MV-4-11 (cell line): ENCODE measurements at regions not wholly inside any gene's neighbourhood (a gene's known extent, or its start where the extent isn't known, plus 50 kb on each side); places are given as distances from the start of the nearest gene placed in this dataset.

Source experiments
- DNase-seq: peaks from one replicate; lab custom pipeline; 2025; lab: John Stamatoyannopoulos, UW

DNA sequence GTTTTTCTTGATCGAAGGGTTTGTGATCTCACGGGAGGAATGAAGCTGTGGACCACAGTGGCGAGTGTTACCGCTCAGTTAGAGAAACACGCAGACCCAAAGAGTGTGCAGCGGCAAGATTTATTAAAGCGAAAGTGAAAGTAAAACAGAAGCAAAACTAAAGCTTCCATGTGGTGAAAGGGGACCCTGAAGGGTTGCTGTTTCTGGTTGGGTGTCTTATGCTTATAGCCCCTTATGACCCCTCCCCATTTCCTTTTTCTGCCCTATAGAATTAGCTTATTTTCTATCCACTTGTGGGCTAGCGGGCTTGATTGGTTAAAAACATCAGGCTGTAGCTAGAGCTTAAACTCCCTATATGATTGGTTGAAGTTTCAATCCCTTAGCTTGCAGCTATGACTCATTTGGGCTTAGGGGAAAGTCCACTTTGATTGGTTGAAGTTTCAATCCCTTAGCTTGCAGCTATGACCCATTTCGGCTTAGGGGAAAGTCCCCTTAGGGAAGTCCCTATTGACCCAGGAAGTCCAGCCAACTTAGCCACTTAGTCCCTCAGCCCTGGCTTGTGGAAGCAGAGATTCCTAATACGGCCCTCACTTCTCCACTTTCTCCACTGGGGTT, 171.2 kb upstream of the NWD2 start:
- no peak for DNase-seq

DNA sequence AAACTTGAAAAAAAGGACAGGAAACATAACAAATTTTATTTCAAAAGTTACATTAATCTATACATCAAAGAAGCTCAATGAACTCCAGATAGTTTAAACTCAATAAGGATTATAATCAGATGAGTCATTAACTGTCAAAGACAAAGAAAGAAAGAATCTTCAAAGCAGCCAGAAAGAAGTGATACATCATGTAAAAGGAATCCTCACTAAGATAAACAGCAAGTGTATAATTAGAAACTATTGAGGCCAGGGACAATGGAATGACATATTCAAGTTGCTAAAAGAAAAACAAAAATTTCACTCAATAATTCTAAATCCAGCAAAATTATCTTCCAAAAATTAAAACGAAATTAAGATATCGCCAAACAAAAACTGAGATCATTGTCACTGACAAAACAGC, 161.6 kb upstream of the NWD2 start:
- no peak for DNase-seq

DNA sequence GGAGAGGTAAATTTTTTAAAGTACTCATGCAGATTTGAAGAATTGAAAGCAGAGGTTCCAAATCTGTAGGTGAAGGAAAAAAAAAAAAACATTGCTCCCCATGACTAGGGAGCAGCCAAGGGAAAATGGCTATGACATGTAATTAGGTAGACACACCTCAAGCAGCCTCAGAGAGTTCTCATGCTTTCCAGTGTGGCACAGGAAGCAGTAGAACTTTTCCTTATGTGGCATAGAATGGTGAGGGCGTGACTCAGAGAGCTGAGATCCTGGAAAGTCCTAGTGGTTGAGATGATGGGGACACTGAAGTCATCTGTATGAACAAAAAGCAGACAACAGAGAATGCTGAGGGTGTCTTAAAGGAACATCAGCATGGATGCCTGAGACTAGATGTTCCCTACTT, 148.6 kb upstream of the NWD2 start:
- DNase-seq: no peak

DNA sequence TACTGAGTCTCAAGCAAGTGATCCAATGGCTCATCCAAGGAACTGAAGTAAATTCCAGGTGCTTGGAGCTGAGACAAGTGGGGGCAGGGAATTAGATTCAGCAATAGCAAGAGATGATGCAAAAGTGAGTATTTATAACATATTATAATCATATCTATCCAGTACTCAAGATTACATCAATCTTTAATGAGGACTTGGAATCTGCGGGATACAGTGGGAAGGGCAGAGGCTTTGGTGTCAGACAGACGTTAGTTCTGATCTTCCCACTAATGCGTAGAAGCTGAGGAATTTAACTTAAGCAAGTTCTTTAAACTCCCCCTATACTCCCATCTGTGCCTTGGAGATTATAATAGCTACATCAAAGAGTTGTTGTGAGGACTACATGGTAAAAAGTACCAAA, 143.4 kb upstream of the NWD2 start:
- DNase-seq: no peak

DNA sequence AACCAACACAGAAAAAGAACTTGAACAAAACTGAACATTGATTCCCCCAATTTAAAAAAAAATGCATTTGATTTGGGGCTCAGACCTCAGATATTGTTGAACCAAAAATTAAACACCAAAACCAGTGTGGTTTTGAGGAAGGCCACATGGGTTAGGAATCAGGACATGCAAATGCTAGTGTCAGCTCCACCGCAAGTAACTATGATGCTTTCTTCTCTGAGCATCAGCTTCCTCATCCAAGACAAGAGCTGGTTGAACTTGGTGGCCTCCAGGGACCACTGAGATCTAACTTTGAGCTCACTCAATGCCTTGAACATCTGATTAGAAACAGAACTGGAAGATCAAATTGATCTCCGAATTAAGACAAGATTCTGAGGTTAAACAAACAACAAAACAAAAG, 142.9 kb upstream of the NWD2 start:
- DNase-seq: no peak

DNA sequence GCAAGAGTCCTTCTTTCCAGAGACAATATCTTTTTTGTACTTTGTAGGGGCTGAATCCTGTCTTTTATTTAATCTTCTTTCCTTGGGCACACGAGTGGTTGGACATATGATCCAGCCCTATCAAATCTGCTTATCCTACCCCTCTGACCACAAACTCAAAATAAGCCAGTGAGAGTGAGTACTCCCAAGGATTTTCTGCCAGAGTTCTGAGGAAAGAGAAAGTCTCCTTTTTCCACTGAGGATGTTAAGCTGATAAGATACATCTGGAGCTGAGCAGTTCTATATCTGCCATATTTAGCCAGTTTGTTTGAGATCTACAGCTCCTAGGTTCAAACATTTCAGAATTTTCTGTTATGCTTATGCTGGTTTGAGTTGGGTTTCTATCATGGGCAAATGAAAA, 134.8 kb upstream of the NWD2 start:
- no peak for DNase-seq

DNA sequence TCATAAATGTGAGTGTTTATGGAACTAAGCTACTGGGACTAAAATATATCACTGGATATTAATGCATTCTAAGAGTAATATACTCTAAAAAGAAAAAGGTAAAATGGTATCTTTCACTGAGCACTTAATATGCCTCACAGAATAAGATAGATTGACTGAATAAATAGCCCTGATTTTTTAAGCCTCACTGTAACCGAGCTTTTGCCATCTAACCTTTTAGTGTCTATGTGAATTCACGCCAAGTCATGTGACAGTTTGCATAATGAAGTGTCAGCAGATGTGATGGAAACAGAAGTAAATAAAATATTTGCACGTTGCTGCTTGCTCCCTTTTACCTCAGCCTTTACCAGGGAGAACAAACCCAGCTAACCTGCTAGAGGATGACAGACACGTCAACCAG, 119.7 kb upstream of the NWD2 start:
- DNase-seq: no peak

DNA sequence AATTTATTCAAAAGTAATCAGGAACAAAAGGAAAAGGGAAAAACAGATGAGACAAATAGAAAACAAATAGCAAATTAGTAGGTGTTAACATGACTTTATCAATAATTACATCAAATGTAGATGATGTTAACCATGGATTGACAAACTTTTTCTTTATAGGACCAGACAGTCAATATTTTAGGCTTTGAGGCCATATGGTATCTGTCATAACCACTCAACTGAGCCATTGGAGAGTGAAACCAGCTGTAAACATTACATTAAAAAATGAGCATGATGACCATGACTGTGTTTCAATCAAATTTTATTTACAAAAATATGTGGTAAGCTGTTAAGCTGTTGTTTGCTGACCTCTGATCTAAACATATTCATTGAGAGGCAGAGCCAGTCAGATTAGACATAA, 118.5 kb upstream of the NWD2 start:
- no peak for DNase-seq

DNA sequence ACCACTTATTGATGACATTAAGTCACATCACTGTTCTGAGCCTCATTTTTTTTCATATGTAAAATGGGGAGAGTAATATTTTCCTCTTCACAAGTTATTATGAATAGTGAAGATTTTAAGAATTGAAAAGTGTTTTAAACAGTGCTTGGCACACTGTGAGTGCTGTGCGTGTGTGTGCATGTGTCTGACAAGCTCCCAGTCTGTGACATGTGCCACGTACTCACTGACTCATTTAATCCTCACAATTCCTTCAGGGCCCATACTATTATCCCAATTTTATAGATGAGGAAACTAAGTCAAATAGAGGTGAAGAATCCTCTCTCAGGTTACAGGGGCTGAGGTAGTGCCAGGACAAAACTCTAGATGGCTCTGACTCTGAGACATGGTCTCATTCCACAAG, 114.1 kb upstream of the NWD2 start:
- no peak for DNase-seq

DNA sequence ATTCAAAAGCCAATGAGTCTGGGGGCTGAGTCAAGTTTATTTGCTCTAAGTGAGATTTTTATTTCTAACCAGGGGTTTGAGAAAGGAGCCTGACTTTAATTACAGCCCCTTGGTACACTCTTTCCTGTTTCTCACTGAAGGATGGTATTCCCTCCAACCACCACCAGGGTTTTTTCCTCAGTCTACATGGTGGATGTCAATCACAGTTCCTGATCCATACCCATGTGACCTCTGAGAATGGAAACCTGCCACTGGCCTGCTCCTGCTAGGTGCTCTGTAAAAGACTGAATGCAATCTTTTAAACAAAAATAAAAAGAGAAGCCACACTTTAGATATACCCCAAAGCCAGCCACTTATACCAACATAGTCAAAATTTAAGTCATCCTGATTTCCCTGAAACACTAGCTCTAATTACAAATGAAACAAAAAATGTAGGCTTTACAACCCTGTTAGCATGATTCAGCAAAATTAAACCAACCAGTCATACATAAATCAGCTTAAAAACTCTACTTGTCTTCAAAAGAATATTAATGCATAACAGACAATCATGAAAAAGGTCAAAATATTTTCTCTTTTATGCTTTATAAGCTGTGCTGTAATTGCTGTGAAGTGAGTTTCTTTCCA, 112.1 kb upstream of the NWD2 start:
- DNase-seq: no peak

DNA sequence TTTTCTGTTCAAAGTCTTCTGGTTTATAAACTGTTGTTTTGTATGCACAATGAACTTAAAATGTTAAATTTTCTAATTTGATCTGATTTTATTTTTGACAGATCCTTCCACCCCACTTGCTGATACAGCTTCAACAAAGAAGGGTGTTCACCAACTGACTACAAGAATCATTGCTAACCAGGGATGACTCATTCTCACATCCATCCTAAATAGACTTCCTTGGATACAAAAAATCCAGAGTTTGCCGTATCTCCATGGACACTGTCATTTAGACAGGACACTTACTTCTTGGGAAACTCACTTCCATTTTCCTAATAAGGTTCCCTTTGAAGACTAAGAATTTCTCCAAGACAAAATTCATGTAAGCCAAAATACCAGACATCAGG, 111.6 kb upstream of the NWD2 start:
- no peak for DNase-seq

DNA sequence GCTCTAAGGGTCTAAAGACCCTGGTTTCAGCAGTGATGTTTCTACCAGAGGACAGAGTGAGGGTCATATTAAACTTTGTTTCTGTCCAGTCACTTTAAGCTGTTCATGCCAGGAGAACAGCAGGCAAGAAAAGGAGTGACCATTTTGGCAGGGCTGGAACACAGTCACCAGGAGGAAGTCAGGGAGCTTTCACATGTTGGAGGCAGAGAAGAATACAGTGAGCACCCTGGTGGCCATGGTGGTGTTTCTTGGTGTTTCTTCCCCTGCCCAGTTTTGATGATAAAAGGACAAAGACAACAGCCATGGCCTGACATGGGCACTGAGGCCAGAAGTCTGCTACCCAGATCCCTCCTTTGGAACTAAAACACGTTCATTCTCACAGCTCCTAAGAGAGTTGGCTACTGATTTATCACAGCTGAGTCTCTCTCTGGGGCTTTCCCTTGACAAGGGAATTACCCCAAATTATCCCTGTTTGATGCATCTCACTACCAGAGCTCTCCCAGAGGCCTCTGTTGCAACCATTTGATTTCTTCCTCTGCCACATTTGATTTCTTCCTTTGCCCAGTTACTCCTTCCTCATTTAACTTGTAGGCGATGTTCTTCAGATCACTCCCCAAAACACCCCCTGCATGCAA, 106.4 kb upstream of the NWD2 start:
- DNase-seq: no peak

DNA sequence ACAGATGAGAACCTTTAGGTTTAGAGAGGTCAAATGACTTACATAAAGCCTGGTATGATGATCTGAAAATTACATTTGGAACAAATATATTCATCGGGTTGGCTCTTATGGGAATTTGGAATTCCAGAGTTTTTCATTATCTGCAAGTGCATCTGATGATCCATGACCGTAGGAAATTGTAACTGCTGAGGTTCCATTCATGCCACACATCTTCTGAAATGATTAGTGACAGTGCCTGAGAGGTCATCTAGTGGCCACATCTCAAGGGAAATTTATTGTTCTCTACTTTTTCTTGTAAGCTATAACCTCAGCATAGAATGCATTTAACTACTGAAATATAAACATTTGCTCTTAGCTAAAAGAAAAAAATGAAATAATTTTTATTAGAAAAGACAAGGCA, 105.8 kb upstream of the NWD2 start:
- DNase-seq: no peak

DNA sequence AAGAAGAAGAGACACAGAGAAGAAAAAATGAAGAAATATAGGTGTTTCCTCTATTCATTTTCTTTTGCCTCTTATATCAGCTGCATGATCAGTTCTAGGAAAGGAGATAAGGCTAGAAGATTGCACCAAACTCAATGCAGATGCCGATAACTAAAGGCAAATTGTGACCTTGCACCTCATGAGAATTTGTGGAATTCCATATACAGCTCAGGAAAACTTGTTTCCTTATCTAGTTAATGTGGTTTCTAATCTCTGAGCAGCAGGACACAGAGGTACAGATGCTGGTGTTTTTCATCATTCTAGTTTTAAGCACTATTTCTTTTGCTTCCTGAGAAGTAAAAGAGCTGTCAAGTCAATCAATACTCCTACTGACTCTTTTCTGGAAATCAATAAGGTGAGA, 104.6 kb upstream of the NWD2 start:
- no peak for DNase-seq

DNA sequence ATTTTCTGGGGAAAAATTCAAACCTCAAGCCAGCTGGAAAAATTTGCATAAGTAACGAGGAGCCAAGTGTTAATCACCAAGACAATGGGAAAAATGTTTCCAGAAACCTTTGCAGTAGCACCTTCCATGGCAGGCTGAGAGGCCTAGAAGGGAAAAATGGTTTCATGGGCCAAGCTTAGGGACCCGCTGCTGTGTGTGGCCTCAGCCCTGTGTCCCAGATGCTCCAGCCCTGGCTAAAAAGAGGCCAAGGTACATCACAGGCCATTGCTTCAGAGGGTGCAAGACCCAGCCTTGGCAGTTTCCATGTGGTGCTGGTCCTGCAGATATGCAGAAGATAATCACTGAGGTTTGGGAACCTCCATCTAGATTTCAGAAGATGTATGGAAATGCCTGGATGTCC, 98.3 kb upstream of the NWD2 start:
- DNase-seq: no peak

DNA sequence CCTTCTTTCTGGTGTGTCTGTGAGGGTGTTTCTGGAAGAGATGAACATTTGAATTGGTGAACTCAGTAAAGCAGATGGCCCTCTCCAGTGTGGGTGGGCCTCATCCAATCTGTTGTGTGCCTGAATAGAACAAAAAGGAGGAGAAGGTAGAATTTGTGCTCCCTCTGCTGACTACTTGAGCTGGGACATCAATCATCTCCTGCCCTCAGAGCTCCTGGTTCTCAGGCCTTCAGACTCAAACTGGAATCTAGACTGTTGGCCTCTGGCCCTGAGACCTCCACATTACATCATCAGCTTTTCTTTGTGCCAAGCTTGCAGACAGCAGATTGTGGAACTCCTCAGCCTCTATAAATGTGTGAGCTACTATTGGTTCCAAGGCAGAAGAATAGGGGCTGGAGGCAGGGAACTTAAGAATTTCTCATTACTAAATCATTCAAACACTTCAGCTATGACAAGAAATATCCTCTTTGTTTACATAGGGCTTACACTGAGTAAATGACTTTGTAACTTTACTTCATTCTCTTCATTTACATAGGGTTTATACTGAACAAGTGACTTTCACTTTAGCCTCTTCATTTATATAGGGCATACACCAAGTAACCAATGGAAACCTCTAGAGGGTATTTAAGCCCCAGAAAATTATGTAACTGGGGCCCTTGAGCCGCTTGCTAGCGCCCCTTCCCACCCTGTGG, 86.9 kb upstream of the NWD2 start:
- no peak for DNase-seq

DNA sequence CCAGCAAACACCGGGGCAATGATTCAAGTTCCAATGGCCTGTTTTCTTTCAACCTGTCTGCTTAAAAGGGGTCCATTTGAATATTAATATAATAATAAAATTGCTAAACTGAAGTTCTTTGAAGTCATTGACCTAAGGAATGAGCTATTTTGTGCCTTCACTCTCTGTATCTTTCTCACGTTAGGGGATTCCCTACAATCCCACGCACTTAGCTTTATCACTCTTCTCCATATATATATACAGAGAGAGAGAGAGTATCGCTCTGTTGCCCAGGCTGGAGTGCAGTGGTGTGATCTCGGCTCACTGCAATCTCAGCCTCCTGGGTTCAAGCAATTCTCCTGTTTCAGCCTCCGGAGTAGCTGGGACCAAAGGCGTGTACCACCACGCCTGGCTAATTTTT, 83.9 kb upstream of the NWD2 start:
- no peak for DNase-seq

DNA sequence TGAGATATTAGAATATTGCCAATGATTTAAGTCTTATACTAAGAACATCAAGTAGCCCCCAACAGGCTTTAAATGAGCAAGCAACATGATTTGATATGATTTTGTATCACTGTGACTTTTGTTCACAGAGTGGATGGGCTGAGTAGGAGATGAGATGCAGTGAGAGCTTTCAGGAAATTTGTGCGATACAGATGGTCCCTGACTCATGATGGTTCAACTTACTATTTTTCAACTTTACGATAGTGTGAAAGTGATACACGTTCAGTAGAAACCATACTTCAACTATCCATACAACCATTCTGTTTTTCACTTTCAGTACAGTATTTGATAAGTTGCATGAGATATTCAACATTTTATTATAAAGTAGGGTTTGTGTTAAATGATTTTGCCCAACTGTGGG, 78.7 kb upstream of the NWD2 start:
- no peak for DNase-seq

DNA sequence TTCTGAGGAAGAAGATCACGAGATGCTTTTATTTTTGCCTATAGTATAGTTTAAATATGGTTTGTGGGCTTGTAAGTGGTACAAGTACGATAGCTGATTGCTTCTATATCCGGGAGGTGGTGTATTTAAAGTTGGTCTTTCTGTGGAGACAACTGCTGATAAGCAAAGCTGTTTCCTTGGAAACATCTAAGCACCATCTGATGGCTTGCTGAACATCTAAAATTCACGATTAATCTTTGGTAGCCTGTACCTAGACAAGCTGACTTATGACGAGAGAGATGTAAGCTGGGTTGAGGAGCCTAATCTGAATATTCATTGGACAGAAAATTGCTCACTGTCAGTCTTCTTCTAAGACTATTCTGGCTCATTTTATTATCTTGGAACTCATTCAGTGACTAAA, 74.6 kb upstream of the NWD2 start:
- no peak for DNase-seq

DNA sequence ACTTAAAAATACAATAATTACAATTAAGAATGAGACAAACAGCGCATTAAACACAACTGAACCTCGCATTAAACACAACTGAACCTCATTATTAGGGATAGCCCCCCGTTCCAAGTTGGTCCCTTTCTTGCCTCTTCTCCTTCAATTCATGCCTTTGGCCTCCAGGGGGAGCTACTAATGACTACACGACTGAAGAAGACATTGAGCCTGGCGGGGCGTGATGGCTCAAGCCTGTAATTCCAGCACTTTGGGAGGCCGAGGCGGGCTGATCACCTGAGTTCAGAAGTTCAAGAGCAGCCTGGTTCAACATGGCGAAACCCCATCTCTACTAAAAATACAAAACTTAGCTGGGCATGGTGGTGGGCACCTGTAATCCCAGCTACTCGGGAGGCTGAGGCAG, 56.4 kb upstream of the NWD2 start:
- DNase-seq: no peak
